ENCODE measurements at regions not wholly inside any gene's neighbourhood (a gene's known extent, or its start where the extent isn't known, plus 50 kb on each side); places are given as distances from the start of the nearest gene placed in this dataset.
"Not testable (repeated sequence)": the region's sequence is repeated elsewhere in the genome, so short reads cannot be mapped to it uniquely, and the experiment has no call there.

DNA sequence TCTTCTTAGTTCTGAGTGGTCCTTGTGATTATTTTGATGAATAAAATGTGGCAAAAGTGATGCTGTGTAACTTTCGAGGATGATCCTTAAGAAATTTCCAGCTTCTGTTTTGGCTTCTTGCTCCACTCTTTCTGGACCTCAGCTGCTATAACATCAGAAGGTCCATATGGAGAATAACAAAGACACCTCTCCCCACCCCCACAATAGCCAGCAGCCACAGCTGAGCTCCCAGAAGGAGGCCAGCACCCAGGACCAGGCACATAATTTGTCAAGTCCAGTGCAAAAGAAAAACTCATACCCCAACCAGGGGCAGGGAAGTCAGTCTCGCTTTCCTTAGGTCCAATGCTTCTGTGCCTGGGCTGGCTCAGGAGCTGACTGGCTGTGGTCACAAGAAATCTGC is 357.6 kb downstream of the RFC3 start:
- DNase-seq (ENCODE audit: low read depth), result no peak
- H3K4me3 ChIP-seq (ENCODE audit: low read length), result no peak overlapping the region
- TF ChIP-seq, protein P1, sequence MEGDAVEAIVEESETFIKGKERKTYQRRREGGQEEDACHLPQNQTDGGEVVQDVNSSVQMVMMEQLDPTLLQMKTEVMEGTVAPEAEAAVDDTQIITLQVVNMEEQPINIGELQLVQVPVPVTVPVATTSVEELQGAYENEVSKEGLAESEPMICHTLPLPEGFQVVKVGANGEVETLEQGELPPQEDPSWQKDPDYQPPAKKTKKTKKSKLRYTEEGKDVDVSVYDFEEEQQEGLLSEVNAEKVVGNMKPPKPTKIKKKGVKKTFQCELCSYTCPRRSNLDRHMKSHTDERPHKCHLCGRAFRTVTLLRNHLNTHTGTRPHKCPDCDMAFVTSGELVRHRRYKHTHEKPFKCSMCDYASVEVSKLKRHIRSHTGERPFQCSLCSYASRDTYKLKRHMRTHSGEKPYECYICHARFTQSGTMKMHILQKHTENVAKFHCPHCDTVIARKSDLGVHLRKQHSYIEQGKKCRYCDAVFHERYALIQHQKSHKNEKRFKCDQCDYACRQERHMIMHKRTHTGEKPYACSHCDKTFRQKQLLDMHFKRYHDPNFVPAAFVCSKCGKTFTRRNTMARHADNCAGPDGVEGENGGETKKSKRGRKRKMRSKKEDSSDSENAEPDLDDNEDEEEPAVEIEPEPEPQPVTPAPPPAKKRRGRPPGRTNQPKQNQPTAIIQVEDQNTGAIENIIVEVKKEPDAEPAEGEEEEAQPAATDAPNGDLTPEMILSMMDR (conservative IDR thresholded peaks at IDR 0.05; ENCODE audit: low read length), result no peak

DNA sequence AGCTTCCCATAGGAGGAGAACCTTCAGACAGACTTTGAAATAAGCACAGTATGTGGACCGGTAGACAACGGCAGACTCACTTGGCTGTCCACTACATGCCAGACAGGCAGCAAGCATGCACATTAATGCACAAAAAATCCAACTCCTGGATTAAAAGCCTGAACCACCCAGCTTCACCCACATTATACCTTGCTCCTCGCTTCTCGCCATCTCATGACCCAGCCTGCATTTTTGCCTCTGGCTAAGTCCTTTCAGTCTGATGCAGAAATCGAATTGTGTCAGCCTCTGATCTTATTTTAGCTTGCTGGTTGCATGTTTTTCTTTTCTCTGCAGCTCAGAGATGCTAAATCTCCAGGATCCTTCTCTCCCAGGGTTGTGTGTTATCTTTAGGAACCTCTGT is 358.7 kb downstream of the RFC3 start:
- H3K4me3 ChIP-seq (ENCODE audit: low read length), result no peak overlapping the region
- DNase-seq (ENCODE audit: low read depth), result no peak
- TF ChIP-seq, protein P1 (conservative IDR thresholded peaks at IDR 0.05; ENCODE audit: low read length), result no peak

DNA sequence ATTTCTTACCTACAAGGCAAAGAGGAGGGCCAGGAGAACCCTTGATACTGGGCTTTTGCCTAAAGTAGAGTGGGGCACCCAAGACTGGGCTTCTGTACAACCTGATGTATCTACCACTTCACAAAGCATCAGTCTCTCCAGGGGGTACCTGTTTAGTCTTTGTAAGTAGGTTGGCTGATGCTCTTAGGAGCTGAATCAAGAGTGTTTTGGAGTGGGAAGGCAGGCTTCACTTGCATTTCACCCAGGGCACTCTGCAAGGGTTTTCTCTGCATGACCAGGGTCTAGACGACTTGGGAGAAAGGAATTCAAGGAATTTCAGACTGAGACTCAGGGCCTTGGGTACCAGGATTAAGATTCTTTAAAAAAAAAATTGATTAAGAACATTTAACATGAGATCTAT is 361.5 kb downstream of the RFC3 start:
- DNase-seq (ENCODE audit: low read depth), result peak; percentile 38
- TF ChIP-seq, protein P1 (conservative IDR thresholded peaks at IDR 0.05; ENCODE audit: low read length), result no peak
- H3K4me3 ChIP-seq (ENCODE audit: low read length), result no peak overlapping the region

DNA sequence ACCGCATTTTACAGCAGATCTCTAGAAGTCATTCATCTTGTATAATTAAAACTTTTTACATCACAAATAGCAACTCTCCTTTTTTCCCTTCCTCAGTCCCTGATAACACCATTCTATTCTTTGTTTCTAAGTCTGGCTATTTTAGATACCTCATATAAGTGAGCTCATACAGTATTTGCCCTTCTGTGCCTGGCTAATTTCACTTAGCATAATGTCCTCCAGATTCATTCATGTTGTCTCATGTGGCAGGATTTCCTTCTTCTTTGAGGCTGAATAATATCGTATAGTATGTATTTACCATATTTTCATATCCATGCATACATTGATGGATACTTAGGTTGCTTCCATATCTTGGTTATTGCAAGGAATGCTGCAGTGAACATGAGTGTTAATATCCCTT is 362.0 kb downstream of the RFC3 start:
- no peak for DNase-seq (ENCODE audit: low read depth)
- H3K4me3 ChIP-seq (ENCODE audit: low read length), result no peak overlapping the region
- TF ChIP-seq, protein P1 (conservative IDR thresholded peaks at IDR 0.05; ENCODE audit: low read length), result no peak

DNA sequence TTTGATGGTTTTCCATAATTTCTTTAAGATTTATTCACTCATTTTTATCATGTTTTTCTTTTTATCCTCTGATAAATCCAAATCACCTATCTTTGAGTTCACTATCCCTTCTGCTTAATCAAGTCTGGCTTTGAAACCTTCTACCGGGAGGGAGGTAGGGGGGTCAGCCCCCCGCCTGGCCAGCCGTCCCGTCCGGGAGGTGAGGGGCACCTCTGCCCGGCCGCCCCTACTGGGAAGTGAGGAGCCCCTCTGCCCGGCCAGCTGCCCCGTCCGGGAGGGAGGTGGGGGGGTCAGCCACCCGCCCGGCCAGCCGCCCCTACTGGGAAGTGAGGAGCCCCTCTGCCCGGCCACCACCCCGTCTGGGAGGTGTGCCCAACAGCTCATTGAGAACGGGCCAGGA is 363.3 kb downstream of the RFC3 start:
- DNase-seq (ENCODE audit: low read depth); H3K4me3 ChIP-seq (ENCODE audit: low read length): not testable (repeated sequence)

DNA sequence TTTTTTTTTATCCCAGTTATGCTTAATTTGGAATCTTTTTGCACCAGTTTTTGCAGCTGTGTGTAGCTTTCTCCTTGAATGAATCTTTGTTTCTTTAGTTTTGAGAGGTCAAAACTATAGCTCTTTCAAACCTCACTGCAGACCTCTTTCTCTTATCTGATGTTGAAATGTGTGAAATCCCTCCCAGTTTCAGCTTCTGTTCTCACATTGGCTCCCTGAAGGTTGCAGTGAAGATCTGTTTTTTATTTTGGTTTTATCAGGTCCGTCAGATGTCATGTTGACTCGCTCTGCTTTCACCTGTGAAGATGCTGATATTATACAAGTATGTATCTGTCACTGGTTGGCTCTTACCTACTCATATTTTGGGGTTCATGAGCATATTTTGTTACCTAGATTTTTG is 372.0 kb downstream of the RFC3 start:
- no peak overlapping the region for H3K4me3 ChIP-seq (ENCODE audit: low read length)
- TF ChIP-seq, protein P1 (conservative IDR thresholded peaks at IDR 0.05; ENCODE audit: low read length), result no peak

DNA sequence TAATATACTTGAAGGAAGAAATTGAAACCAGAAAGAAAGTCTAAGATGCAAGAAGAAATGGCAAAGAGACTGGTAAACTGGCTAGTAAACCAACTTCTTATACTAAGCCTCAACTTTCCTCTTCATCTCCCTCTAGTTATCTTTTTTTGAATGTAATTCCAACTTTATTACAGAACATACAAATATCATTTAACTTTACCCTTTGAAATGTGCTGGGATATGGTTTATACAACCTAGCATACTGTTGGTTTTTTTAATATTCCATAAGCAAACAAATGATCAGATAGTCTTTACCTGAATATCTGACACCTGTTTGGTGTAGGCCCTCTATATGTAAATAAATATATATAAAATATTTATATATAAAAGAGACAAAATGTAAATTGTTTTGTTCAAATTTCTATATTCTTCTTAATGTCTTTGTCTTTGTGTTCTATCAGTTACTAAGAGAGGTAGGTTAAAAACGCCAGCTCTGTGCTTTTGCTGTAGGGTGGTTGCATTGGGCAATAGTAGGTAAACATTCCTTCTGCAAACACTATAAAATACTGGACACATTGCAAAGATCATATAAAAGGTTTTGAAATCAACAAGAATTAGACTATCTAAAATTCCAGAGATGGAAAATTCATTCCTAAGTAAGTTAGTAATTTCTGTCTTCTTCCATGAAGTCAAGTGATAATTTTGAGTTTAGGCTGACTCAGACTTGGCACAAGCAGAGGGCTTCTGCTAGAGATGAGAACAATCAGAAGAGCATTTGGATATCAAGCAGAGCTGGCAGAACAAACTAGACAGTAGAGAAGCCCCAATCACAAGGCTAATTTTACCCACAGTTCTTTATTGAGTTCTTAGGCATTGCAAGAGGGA is 383.3 kb downstream of the RFC3 start:
- no peak overlapping the region for H3K4me3 ChIP-seq (ENCODE audit: low read length)
- DNase-seq (ENCODE audit: low read depth), result peak; percentile 94
- TF ChIP-seq, protein P1 (conservative IDR thresholded peaks at IDR 0.05; ENCODE audit: low read length), result no peak

More for the DNA sequence above, 372.0 kb downstream of the RFC3 start:
- no peak for DNase-seq (ENCODE audit: low read depth)

All from AG10803 (cell line).